ENCODE measurements at regions not wholly inside any gene's neighbourhood (a gene's known extent, or its start where the extent isn't known, plus 50 kb on each side); places are given as distances from the start of the nearest gene placed in this dataset.

- no peak for DNase-seq
These were observed 198.8 kb upstream of the CDH5 start for GRCh38 chr16:66167564-66168291.

DNA sequence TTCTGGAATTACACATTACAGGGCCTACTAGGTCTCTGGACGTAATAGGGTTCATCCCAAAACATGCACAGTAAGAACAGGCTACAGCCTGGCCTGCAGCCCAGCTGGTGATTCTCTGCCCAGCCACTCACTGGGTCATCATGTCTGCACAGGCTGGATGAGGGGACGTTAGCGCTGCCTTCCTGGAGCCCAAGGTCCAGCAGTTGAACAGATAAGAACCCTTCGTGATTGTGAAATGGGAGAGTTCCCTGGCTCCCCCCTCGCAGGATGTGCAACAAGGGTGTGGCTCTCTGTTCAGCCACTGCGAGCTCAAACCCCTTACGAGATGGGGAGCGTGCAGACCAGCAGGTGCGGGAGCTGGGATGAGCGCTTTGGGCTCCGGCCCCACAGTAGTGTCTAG, 200.0 kb upstream of the CDH5 start:
- DNase-seq = no peak

DNA sequence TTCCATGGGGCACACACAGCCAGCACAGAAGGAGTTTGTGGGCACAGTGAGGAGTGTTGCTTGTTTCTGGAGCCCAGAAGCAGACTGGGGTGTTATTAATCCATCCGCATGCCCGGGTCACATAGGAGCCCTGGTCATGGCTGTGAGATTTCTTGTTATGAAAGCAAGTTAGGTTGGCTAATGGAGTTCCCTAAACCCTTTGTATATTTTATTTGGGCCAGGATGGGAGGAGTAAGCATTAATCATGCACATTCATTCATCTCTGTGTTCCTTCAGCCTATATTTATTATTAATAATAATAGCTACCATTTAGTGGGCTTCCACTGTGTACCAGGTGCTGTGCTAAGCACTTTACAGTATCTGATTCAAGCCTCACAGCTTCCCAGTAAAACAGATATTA, 200.6 kb upstream of the CDH5 start:
- DNase-seq = no peak

DNA sequence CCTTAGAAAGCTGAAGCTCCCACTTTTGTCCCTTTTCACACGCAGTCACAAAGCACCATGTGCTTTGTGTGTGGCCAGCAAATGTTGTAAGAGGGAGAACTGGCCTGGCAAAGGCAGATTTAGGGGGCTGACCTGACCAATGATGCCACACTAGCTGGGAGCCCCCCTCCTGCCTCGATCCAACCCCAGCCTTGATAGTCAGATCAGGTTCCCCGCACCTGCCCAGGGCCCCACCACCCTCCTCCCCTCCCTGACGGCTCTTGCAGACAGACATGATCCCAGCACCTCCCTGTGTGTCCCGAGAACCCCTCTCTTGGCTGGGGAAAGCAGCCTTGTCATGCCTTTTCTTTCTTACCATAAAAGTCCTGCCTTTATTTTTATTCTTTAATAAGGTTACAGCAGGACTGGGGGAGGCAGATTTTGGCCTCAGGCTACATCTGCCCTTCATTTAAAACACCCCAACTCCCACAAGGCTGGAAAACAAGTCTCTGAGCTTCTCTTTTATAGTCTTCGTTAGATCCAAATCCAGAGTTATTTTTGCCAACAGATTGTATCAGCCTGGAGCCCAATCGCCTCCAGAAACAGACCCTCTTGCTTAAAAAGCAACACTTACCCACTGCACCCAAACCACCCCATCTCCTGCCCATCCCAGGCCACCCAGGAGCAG, 201.8 kb upstream of the CDH5 start:
- DNase-seq = no peak

DNA sequence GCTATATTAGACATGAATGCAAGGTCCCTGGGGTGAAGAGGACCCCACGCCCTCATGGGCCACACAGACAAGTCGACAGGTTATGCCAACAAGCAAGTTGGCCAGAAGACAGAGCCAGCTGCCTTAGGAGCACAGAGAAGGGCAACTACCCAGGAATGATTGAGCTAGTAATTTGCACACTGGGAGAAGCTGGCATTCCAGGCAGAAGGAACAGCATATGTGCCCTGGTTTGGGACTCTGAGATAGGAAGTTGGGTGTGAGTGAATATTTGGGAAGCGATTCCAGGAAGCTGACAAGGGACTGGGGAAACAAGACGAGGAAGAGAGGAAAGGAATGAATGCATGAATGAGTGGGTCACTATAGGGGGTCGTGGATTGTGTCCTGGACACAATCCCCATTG, 203.7 kb upstream of the CDH5 start:
- no peak for DNase-seq

- no peak for DNase-seq
These were observed 204.5 kb upstream of the CDH5 start for GRCh38 chr16:66161942-66162341.

GRCh38 chr16:66161269-66161668, 205.2 kb upstream of the CDH5 start:
- DNase-seq = no peak

DNA sequence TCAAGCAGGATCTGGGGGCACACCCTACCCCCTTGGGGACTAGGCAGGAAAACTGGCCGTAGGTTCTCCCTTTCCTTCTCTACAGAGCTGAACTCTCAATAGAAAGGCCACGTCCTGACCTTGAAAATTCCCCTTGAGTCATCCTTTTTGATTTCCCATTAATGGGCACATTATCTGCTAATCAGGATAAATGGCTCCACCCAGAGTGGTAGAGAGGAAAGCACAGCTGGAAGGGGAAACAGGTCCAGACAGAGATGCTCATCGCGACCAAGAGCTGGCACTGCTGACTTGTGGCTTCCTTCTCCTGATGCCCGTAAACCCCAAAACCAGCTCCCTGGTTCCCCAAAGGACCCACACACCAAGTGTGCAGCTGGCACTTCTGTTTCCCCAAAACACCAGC, 206.5 kb upstream of the CDH5 start:
- no peak for DNase-seq

- DNase-seq = no peak
These were observed 210.0 kb upstream of the CDH5 start for GRCh38 chr16:66156538-66156937.

DNA sequence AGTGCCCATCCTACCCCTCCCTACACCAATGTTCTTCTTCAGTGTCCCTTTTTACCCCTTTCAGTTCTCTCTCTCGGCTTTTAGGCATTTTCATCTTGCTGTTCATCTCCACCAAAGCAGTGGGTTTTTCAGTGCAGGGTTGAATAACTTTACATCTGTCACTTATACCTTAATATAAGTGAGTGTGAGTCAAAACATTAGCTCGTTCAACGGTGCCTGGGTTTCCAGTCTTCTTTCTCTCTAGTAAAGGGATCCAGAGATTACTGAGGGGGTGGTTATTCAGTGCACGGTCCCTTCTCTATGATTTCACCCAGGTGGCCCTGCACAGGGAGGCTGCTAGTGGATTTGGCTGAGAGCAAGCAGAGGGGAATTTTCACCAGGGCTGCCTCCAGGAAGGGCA, 210.6 kb upstream of the CDH5 start:
- DNase-seq = no peak

DNA sequence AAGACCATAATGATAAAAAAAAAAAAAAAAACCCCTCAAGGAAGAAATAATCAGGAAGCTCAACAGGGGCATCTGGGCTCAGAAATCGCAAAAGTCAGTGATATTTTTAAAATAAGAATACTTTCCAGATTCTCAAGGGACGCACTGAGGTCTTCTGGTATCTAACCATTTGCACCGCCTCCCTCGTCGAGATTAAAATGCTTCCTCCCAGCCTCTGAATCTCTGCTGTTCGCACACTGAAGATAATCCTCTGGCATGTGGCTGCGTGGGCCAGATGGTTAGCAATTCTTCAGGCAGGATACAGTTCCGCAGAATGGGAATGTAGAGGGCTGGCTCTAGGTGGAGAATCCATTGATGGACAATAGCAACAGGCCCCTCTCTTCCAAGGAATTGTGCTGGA, 211.7 kb upstream of the CDH5 start:
- no peak for DNase-seq

GRCh38 chr16:66152823-66153393, 213.6 kb upstream of the CDH5 start:
- DNase-seq = no peak

DNA sequence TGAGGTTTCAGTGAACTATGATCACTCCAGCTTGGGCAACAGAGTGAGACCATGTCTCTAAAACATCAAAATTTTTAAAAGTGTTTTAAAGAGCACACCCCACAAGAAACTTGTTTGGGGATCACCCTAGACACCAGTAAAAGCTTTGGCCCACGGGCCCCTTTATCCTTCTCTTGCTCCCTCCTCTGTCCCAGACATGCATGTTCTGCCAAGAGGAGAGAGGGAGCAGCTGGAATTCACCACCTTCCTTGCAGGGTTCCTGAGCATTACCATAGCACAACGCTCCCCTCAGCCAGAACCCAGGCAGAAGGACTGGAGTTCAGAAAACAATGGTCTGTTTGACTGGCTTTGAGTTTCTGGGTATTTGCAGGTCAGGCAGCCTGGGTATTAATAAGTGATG, 214.3 kb upstream of the CDH5 start:
- DNase-seq = no peak

DNA sequence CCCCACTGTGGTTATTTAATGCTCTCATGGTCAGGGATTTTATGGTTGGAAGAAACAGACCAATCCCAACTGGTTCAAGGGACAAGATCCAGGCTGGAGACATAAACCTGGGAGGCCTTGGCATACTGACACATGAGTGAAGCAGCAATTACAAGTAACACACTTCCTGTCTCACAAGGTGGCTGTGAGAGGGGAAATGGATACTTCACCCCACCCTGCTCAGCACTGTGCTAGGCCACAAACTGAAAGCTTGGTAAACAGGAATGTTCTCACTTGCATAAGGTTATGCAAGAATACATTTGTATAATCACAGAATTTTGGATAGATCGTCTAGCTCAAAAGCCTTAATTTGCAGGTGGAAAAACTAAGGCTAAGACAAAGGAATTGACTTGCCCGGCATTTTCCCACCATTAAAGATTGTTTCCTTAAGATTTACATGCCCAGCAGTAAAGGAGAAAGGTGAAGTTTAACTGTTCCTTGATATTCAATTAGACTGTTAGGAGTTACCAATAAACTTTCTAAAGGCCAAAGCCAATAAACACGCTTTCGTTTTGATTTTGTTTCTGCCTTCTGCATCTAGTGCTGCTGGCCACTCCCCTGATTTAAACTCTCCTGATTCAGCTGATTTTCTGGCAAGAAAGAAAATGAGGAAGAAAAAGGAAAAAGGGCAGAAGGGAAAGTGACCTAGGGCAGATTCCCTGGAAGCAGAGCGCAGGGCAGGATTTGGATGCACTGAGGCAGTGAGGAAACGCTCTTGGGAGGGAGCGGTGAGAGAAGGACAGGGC, 215.6 kb upstream of the CDH5 start:
- DNase-seq = no peak

- DNase-seq = no peak
These were observed 219.2 kb upstream of the CDH5 start for GRCh38 chr16:66147291-66147690.

GRCh38 chr16:66146798-66147197, 219.7 kb upstream of the CDH5 start:
- DNase-seq = no peak

DNA sequence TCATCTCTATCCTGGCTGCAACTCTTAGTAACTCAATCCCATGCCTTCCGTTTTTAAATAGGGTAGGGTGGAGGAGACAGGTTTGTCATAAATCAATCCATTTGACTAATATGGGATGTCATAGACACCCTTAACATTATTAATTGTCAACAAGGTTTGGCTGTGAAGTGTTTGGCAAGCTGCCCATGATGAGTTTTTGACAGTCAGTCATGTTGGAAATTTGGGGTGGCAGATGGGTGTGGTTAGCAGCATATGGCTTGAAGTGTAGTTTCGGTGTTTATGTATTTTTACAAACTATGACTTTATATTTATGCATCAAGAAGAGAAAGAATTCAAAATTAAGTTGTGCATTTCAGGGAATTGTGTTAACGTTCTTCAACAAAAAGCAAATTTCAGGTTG, 221.8 kb upstream of the CDH5 start:
- DNase-seq = no peak

DNA sequence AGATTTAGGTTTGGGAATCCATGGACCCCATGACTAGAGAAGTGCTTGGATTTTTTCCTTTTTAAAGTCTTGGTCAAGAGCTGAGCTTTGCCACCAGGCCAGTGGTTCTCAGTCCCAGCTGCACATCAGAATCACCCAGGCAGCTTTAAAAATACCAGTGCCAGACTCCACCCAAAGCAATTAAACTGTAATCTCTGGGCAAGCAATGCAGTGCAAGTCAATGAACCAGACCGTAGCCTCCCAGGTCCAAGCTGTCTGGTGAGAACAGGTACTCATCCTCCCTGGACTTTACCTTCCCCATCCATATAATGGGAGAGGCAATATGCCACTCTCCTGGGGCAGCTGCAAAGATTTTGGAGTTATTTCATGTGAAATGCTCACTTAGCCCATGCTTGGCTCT, 223.1 kb upstream of the CDH5 start:
- no peak for DNase-seq

DNA sequence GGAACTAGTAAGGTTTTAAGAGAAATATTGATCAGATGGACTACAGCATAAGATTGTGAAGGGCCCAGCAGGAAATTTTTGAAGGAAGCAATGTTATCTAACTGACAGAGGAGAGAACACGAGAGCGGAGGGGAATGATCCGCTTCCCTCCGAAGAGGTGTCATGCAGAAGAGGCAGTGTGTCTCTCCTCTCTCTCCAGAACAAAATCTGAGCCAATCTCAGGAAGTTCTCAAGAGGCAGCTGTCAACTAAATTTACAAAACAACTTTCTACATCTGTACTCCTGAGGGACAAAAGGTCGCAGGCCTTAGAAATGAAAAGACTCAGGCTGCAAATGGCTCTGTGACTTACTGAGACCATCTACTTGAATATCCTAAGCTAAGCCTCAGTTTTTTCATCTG, 224.6 kb upstream of the CDH5 start:
- no peak for DNase-seq

DNA sequence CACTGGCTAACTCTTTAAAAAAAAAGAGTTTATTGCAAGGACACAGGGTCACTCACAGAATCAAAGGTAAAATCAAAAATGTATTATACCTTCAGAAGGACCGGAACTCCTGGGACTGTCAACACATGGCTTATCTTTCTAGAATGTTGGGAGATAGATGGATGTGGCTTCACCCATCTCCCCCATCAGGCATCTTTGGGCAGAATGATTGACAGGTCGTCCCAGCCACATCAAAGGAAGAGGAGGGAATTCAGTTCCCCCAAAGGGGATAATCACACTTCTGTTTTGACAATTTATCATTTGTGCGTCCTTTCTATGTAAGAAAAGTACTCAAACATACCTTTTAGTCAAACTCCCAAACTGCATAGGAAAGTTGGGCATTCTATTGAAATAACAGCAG, 228.6 kb upstream of the CDH5 start:
- no peak for DNase-seq

- DNase-seq = no peak
These were observed 229.7 kb upstream of the CDH5 start for GRCh38 chr16:66136841-66137240.

GRCh38 chr16:66135838-66136237, 230.7 kb upstream of the CDH5 start:
- no peak for DNase-seq

GRCh38 chr16:66135421-66135831, 231.1 kb upstream of the CDH5 start:
- no peak for DNase-seq

GRCh38 chr16:66134875-66135274, 231.6 kb upstream of the CDH5 start:
- DNase-seq = no peak
